HG03520 (cell line): ENCODE measurements at regions not wholly inside any gene's neighbourhood (a gene's known extent, or its start where the extent isn't known, plus 50 kb on each side); places are given as distances from the start of the nearest gene placed in this dataset.

Source experiments
- ATAC-seq: cut with Tn5 transposase; IDR thresholded peaks from one replicate; pipeline ENCODE4 v1.9.1; 2021; ENCODE audit warnings: mild to moderate bottlenecking, moderate library complexity; ENCODE audit not compliant: unreplicated experiment

- ATAC-seq = no peak
Measured at GRCh38 chr12:77319166-77319565, 253.8 kb upstream of the E2F7 start.

GRCh38 chr12:77315407-77315806 lies 250.0 kb upstream of the E2F7 start:
- ATAC-seq = no peak

GRCh38 chr12:77314378-77315052 lies 249.1 kb upstream of the E2F7 start:
- ATAC-seq = no peak

GRCh38 chr12:77308056-77308455 lies 242.7 kb upstream of the E2F7 start:
- ATAC-seq = no peak

GRCh38 chr12:77300811-77301210 lies 235.4 kb upstream of the E2F7 start:
- no peak for ATAC-seq

- no peak for ATAC-seq
Measured at GRCh38 chr12:77299910-77300669, 234.7 kb upstream of the E2F7 start.

GRCh38 chr12:77299001-77299400 lies 233.6 kb upstream of the E2F7 start:
- no peak for ATAC-seq

- ATAC-seq = no peak
Measured at GRCh38 chr12:77294016-77294415, 228.6 kb upstream of the E2F7 start.

- ATAC-seq = no peak
Measured at GRCh38 chr12:77274926-77275325, 209.6 kb upstream of the E2F7 start.

- ATAC-seq = no peak
Measured at GRCh38 chr12:77273898-77274297, 208.5 kb upstream of the E2F7 start.

- ATAC-seq = no peak
Measured at GRCh38 chr12:77256956-77257355, 191.6 kb upstream of the E2F7 start.

- ATAC-seq = no peak
Measured at GRCh38 chr12:77253321-77253720, 188.0 kb upstream of the E2F7 start.

GRCh38 chr12:77251799-77252198 lies 186.4 kb upstream of the E2F7 start:
- no peak for ATAC-seq

GRCh38 chr12:77249892-77250291 lies 184.5 kb upstream of the E2F7 start:
- ATAC-seq = no peak

- ATAC-seq = no peak
Measured at GRCh38 chr12:77248036-77248435, 182.7 kb upstream of the E2F7 start.

GRCh38 chr12:77247542-77247941 lies 182.2 kb upstream of the E2F7 start:
- no peak for ATAC-seq

GRCh38 chr12:77243345-77243744 lies 178.0 kb upstream of the E2F7 start:
- no peak for ATAC-seq

GRCh38 chr12:77239617-77240016 lies 174.2 kb upstream of the E2F7 start:
- no peak for ATAC-seq

GRCh38 chr12:77238335-77238734 lies 173.0 kb upstream of the E2F7 start:
- ATAC-seq = no peak

- ATAC-seq = no peak
Measured at GRCh38 chr12:77237896-77238295, 172.5 kb upstream of the E2F7 start.

- ATAC-seq = no peak
Measured at GRCh38 chr12:77236066-77236465, 170.7 kb upstream of the E2F7 start.

GRCh38 chr12:77232045-77232444 lies 166.7 kb upstream of the E2F7 start:
- ATAC-seq = no peak

- ATAC-seq = no peak
Measured at GRCh38 chr12:77231501-77231918, 166.1 kb upstream of the E2F7 start.
